Transverse colon (tissue), 4 donors: ENCODE measurements at regions not wholly inside any gene's neighbourhood (a gene's known extent, or its start where the extent isn't known, plus 50 kb on each side); places are given as distances from the start of the nearest gene placed in this dataset.
"Not testable (repeated sequence)": the region's sequence is repeated elsewhere in the genome, so short reads cannot be mapped to it uniquely, and the experiment has no call there.

Experiments used
- CTCF ChIP-seq, 5 experiments: fragments of 200-600 bp in 3 of 5; fragments of 450-650 bp in 2 of 5; sonication (generic) in 3 of 5; IDR thresholded peaks; 1 replicate in 2 of 5; 2 replicates in 3 of 5; pipeline ENCODE4 v1.5.1; 2016 to 2017; ENCODE audit warnings: antibody characterized with exemption in 5 of 5, inconsistent platforms in 3 of 5, mild to moderate bottlenecking in 2 of 5, moderate library complexity in 1 of 5
- EP300 ChIP-seq: sonication (generic); formaldehyde crosslinking; IDR thresholded peaks from one replicate; pipeline ENCODE4 v1.6.1; 2017; ENCODE audit warnings: antibody characterized with exemption, low read depth
- POLR2A ChIP-seq: fragments of 450-650 bp; IDR thresholded peaks from one replicate; pipeline ENCODE4 v1.6.1; 2016; ENCODE audit warnings: antibody characterized with exemption, mild to moderate bottlenecking, moderate library complexity
- POLR2AphosphoS5 ChIP-seq, 3 donors: sonication (generic); formaldehyde crosslinking; IDR thresholded peaks; one replicate each; pipeline ENCODE4 v1.6.1; 2016; ENCODE audit warnings: antibody characterized with exemption in 3 of 3

- TF ChIP-seq POLR2A; POLR2AphosphoS5 (IDR thresholded peaks at IDR 0.05); CTCF (IDR thresholded peaks at IDR 0.05); EP300: not testable (repeated sequence)
Observed at GRCh38 chr21:10347675-10348074, 173.7 kb upstream of the TPTE start.
